HG03045 (cell line): ENCODE measurements at regions not wholly inside any gene's neighbourhood (a gene's known extent, or its start where the extent isn't known, plus 50 kb on each side); places are given as distances from the start of the nearest gene placed in this dataset.
"Not testable (repeated sequence)": the region's sequence is repeated elsewhere in the genome, so short reads cannot be mapped to it uniquely, and the experiment has no call there.

Experiments used
- ATAC-seq: cut with Tn5 transposase; IDR thresholded peaks from one replicate; pipeline ENCODE4 v1.9.1; 2021; ENCODE audit warnings: mild to moderate bottlenecking, moderate library complexity; ENCODE audit not compliant: unreplicated experiment

GRCh38 chr5:21484498-21484889, 1368.7 kb downstream of the CDH12 start:
- ATAC-seq = not testable (repeated sequence)

- not testable (repeated sequence) for ATAC-seq
Observed at GRCh38 chr5:21483790-21484497, 1369.2 kb downstream of the CDH12 start.

- not testable (repeated sequence) for ATAC-seq
Observed at GRCh38 chr5:21482983-21483650, 1370.0 kb downstream of the CDH12 start.

GRCh38 chr5:21482522-21482921, 1370.6 kb downstream of the CDH12 start:
- not testable (repeated sequence) for ATAC-seq

- not testable (repeated sequence) for ATAC-seq
Observed at GRCh38 chr5:21481320-21482270, 1371.5 kb downstream of the CDH12 start.

- not testable (repeated sequence) for ATAC-seq
Observed at GRCh38 chr5:21480054-21480453, 1373.1 kb downstream of the CDH12 start.

GRCh38 chr5:21473981-21474380, 1379.2 kb downstream of the CDH12 start:
- not testable (repeated sequence) for ATAC-seq

GRCh38 chr5:21473436-21473835, 1379.7 kb downstream of the CDH12 start:
- ATAC-seq = not testable (repeated sequence)

- ATAC-seq = not testable (repeated sequence)
Observed at GRCh38 chr5:21471691-21472090, 1381.5 kb downstream of the CDH12 start.

- not testable (repeated sequence) for ATAC-seq
Observed at GRCh38 chr5:21469523-21470101, 1383.5 kb downstream of the CDH12 start.

GRCh38 chr5:21467544-21467943, 1385.6 kb downstream of the CDH12 start:
- not testable (repeated sequence) for ATAC-seq

GRCh38 chr5:21459744-21460073, 1393.4 kb downstream of the CDH12 start:
- not testable (repeated sequence) for ATAC-seq

- ATAC-seq = no peak
Observed at GRCh38 chr5:21452449-21452848, 1400.7 kb downstream of the CDH12 start.

- no peak for ATAC-seq
Observed at GRCh38 chr5:21432646-21433045, 1420.5 kb downstream of the CDH12 start.

- ATAC-seq = no peak
Observed at GRCh38 chr5:21424907-21425306, 1428.2 kb downstream of the CDH12 start.

GRCh38 chr5:21419383-21419782, 1431.4 kb upstream of the CDH18 start:
- ATAC-seq = no peak

- ATAC-seq = not testable (repeated sequence)
Observed at GRCh38 chr5:21402089-21402488, 1414.1 kb upstream of the CDH18 start.

GRCh38 chr5:21398511-21398910, 1410.5 kb upstream of the CDH18 start:
- no peak for ATAC-seq

GRCh38 chr5:21397693-21398092, 1409.7 kb upstream of the CDH18 start:
- peak; percentile 80 for ATAC-seq

GRCh38 chr5:21391506-21391905, 1403.5 kb upstream of the CDH18 start:
- no peak for ATAC-seq

GRCh38 chr5:21360754-21361153, 1372.8 kb upstream of the CDH18 start:
- not testable (repeated sequence) for ATAC-seq
